Esophagus muscularis mucosa (tissue), 4 donors: ENCODE measurements at regions not wholly inside any gene's neighbourhood (a gene's known extent, or its start where the extent isn't known, plus 50 kb on each side); places are given as distances from the start of the nearest gene placed in this dataset.
A peak's percentile ranks its signal among the peaks of the same experiment; 100 is the strongest.

ENCODE experiments used
- DNase-seq: peaks from one replicate; pipeline ENCODE4 v3.0.0-alpha.2; 2017; ENCODE audit errors: extremely low spot score
- H3K27ac ChIP-seq, 4 donors: fragments of 200-600 bp; sonication (generic); replicated peaks in 1 of 4; 1 replicate in 3 of 4; 2 replicates in 1 of 4; pipeline ENCODE4 v1.5.1; 2016 to 2019; ENCODE audit warnings: mild to moderate bottlenecking in 1 of 4
- H3K27me3 ChIP-seq, 4 donors: fragments of 200-600 bp; sonication (generic); one replicate each; pipeline versions ENCODE4 v1.5.1 to v1.6.0; 2016 to 2019
- H3K36me3 ChIP-seq, 4 donors: fragments of 200-600 bp; sonication (generic); one replicate each; pipeline ENCODE4 v1.5.1; 2016 to 2019
- H3K4me1 ChIP-seq, 4 donors: fragments of 200-600 bp; sonication (generic); one replicate each; pipeline ENCODE4 v1.5.1; 2016 to 2019
- H3K4me3 ChIP-seq, 4 donors: fragments of 200-600 bp; sonication (generic); 1 replicate in 2 of 4; 2 replicates in 2 of 4; pipeline ENCODE4 v1.5.1; 2016 to 2019; ENCODE audit warnings: mild to moderate bottlenecking in 4 of 4, moderate library complexity in 1 of 4
- H3K9me3 ChIP-seq, 4 donors: fragments of 200-600 bp; sonication (generic); 1 replicate in 3 of 4; 2 replicates in 1 of 4; pipeline ENCODE4 v1.5.1; 2016 to 2019
- CTCF ChIP-seq, 3 experiments: fragments of 200-600 bp in 2 of 3; fragments of 450-650 bp in 1 of 3; sonication (generic) in 2 of 3; IDR thresholded peaks; one replicate each; pipeline ENCODE4 v1.5.1; 2017 to 2019; ENCODE audit warnings: antibody characterized with exemption in 3 of 3, mild to moderate bottlenecking in 2 of 3, moderate library complexity in 1 of 3
- EP300 ChIP-seq: sonication (generic); formaldehyde crosslinking; IDR thresholded peaks from one replicate; pipeline ENCODE4 v1.6.1; 2017; ENCODE audit warnings: antibody characterized with exemption
- POLR2A ChIP-seq: fragments of 450-650 bp; IDR thresholded peaks from one replicate; pipeline ENCODE4 v1.6.1; 2017; ENCODE audit warnings: antibody characterized with exemption, moderate library complexity, mild to moderate bottlenecking, low read depth
- POLR2AphosphoS5 ChIP-seq, 2 donors: sonication (generic); formaldehyde crosslinking; IDR thresholded peaks; one replicate each; pipeline ENCODE4 v1.6.1; 2017; ENCODE audit warnings: antibody characterized with exemption in 2 of 2
- WGBS: methylation state at CpG from one replicate; pipeline ENCODE4 v1.1.5; 2018; 5-methylcytosine and 5-hydroxymethylcytosine counted together
- intact Hi-C: fragments of 100-400 bp; cut with DNase I; formaldehyde crosslinking; loops from one replicate; pipeline ENCODE4 v1.15.1; 2023

- TF ChIP-seq POLR2A (no peak), POLR2AphosphoS5 (IDR thresholded peaks at IDR 0.05) (peak; percentile 61 to 62)
- Histone ChIP-seq H3K4me1 (peaks cover 19 to 32% (median 23%) of the 10 kb centered on the region in 4 donors), H3K36me3 (no peaks in the 10 kb centered on the region), H3K9me3 (no peaks in the 10 kb centered on the region), H3K27me3 (no peaks in the 10 kb centered on the region), H3K27ac (peak overlapping the region; percentile 65 to 80 (median 71)), H3K4me3 (peak overlapping the region; percentile 44 to 55 (median 48))
- DNase-seq = peak; percentile 94
- intact Hi-C loops = loop anchor here (2.0 to 10.0 kb wide), 3 partner anchors 381 to 893 kb away; partner anchors contain the start of gene RREB1
- 41% methylated on average over 13 of the region's 16 CpGs for WGBS
Measured at GRCh38 chr6:6723921-6724538, 135.5 kb downstream of the LY86 start.

GRCh38 chr6:6724539-6725467, 136.3 kb downstream of the LY86 start:
- peak overlapping the region; percentile 44 to 55 (median 48) for H3K4me3 ChIP-seq
- 49% methylated on average over 20 of the region's 40 CpGs for WGBS
- TF ChIP-seq CTCF (IDR thresholded peaks at IDR 0.05) = peak; percentile 62 to 72 (median 64)
- no peak for TF ChIP-seq EP300
- peaks cover 19 to 32% (median 23%) of the 10 kb centered on the region in 4 donors for H3K4me1 ChIP-seq
- H3K27me3 ChIP-seq = no peaks in the 10 kb centered on the region
- no peaks in the 10 kb centered on the region for H3K36me3 ChIP-seq
- H3K9me3 ChIP-seq = no peaks in the 10 kb centered on the region
- peak; percentile 93 for DNase-seq
- peak overlapping the region; percentile 65 to 80 (median 71) for H3K27ac ChIP-seq
- intact Hi-C loops = loop anchor here (2.0 to 10.0 kb wide), 3 partner anchors 380 to 892 kb away; partner anchors contain the start of gene RREB1

- TF ChIP-seq CTCF (IDR thresholded peaks at IDR 0.05) (no peak), EP300 (no peak), POLR2A (no peak), POLR2AphosphoS5 (IDR thresholded peaks at IDR 0.05) (no peak)
- Histone ChIP-seq H3K36me3 (no peaks in the 10 kb centered on the region), H3K27me3 (no peaks in the 10 kb centered on the region), H3K4me1 (peaks cover 19 to 32% (median 23%) of the 10 kb centered on the region in 4 donors), H3K4me3 (no peak overlapping the region), H3K27ac (peak overlapping the region; percentile 65 to 80 (median 71)), H3K9me3 (no peaks in the 10 kb centered on the region)
- DNase-seq = no peak
- 83% methylated on average over 15 of the region's 15 CpGs for WGBS
- intact Hi-C loops = loop anchor here (2.0 to 10.0 kb wide), 2 partner anchors 379 to 517 kb away; partner anchors contain the start of gene RREB1
Measured at GRCh38 chr6:6725468-6726209, 137.1 kb downstream of the LY86 start.

- Histone ChIP-seq H3K9me3 (no peaks in the 10 kb centered on the region), H3K36me3 (no peaks in the 10 kb centered on the region), H3K4me3 (no peak overlapping the region), H3K27me3 (no peaks in the 10 kb centered on the region), H3K27ac (no peak overlapping the region), H3K4me1 (peaks cover 19 to 24% (median 21%) of the 10 kb centered on the region in 4 donors)
- intact Hi-C loops = loop anchor here (10.0 kb wide), 1 partner anchor 376 kb away; the partner anchor contains the start of gene RREB1
- 87% methylated on average over 9 of the region's 9 CpGs for WGBS
- DNase-seq = no peak
- TF ChIP-seq CTCF (IDR thresholded peaks at IDR 0.05) = no peak
- TF ChIP-seq POLR2AphosphoS5 (IDR thresholded peaks at IDR 0.05) = no peak
- no peak for TF ChIP-seq POLR2A
- no peak for TF ChIP-seq EP300
Measured at GRCh38 chr6:6728169-6728941, 139.8 kb downstream of the LY86 start.
